HFFc6 (cell line): ENCODE measurements at regions not wholly inside any gene's neighbourhood (a gene's known extent, or its start where the extent isn't known, plus 50 kb on each side); places are given as distances from the start of the nearest gene placed in this dataset.
A peak's percentile ranks its signal among the peaks of the same experiment; 100 is the strongest.
"Not testable (repeated sequence)": the region's sequence is repeated elsewhere in the genome, so short reads cannot be mapped to it uniquely, and the experiment has no call there.

Experiments used
- DNase-seq: peaks from one replicate; pipeline ENCODE4 v3.0.0-alpha.2; 2018
- H3K27ac Mint-ChIP-seq: 2 replicates; pipeline ENCODE4 v1.8.0; 2020; ENCODE audit warnings: mild to moderate bottlenecking, mixed read lengths
- H3K27me3 Mint-ChIP-seq: 2 replicates; pipeline ENCODE4 v1.8.0; 2021; ENCODE audit warnings: mild to moderate bottlenecking, moderate library complexity, mixed read lengths; ENCODE audit not compliant: insufficient read depth
- H3K36me3 Mint-ChIP-seq: 2 replicates; pipeline ENCODE4 v1.8.0; 2021; ENCODE audit warnings: low read depth, mixed read lengths
- H3K4me1 Mint-ChIP-seq: 2 replicates; pipeline ENCODE4 v1.8.0; 2020; ENCODE audit warnings: low read depth, mixed read lengths
- H3K4me3 Mint-ChIP-seq: 2 replicates; pipeline ENCODE4 v1.8.0; 2020; ENCODE audit warnings: mild to moderate bottlenecking, moderate library complexity, mixed read lengths
- H3K9me3 Mint-ChIP-seq: 2 replicates; pipeline ENCODE4 v1.8.0; 2020; ENCODE audit warnings: mild to moderate bottlenecking, mixed read lengths
- TF ChIP-seq, protein P1 (sequence below): fragments of 200-600 bp; sonication (generic); IDR thresholded peaks from 2 replicates; pipeline ENCODE4 v1.5.0; 2021; ENCODE audit warnings: antibody characterized with exemption, mild to moderate bottlenecking

DNA sequence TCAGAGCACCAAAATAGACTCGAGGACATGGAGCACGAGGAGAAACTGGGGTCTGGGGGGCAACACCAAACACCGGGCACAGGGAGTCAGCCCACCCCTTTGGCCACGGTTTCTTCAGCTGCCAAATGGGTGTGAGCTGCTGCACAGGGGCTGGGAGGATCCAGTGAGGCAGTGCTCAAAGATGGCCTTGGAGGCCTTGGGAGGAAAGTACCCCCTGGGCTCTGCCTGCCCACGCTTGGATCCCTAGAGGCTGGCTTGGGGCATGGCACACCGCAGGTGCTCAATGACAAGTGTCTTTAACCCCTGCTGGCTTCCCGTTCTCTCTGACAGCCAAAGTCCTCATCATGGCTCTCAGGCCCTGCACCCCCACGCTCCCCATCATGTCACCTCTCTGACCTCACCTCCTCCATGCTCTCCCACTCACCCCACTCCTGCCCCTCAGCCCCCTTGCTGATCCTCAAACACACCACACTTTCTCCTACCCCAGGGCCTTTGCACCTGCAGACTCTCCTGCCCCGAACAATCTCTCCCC is 190.3 kb downstream of the ANKRD60 start:
- TF ChIP-seq, protein P1, sequence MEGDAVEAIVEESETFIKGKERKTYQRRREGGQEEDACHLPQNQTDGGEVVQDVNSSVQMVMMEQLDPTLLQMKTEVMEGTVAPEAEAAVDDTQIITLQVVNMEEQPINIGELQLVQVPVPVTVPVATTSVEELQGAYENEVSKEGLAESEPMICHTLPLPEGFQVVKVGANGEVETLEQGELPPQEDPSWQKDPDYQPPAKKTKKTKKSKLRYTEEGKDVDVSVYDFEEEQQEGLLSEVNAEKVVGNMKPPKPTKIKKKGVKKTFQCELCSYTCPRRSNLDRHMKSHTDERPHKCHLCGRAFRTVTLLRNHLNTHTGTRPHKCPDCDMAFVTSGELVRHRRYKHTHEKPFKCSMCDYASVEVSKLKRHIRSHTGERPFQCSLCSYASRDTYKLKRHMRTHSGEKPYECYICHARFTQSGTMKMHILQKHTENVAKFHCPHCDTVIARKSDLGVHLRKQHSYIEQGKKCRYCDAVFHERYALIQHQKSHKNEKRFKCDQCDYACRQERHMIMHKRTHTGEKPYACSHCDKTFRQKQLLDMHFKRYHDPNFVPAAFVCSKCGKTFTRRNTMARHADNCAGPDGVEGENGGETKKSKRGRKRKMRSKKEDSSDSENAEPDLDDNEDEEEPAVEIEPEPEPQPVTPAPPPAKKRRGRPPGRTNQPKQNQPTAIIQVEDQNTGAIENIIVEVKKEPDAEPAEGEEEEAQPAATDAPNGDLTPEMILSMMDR = no peak
- peaks cover 25% of the 10 kb centered on the region for H3K27me3 Mint-ChIP-seq

DNA sequence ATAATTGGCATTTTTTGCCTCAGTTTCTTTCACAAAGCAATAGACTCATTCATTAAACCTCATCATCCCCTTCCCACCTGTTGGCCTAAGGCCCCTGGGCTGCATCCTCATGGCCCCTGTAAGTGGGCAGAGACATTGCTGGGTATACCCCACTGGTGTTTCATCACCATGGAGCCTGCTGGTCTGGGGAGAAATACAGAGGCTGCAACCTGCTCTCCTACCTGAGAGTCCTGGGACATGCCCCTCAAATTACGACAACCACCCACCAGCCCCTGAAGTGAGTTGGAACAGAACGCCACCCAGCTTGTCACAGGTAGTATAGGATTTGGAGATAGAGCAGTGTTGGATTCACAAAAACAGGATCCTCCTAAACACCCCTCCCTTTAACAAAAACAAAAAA is 190.8 kb downstream of the ANKRD60 start:
- Mint-ChIP-seq H3K4me3 (no peak overlapping the region), H3K27me3 (peaks cover 27% of the 10 kb centered on the region), H3K9me3 (no peaks in the 10 kb centered on the region), H3K4me1 (no peaks in the 10 kb centered on the region), H3K27ac (no peak overlapping the region), H3K36me3 (no peaks in the 10 kb centered on the region)
- no peak for DNase-seq
- TF ChIP-seq, protein P1 = no peak

More for the DNA sequence above, 190.3 kb downstream of the ANKRD60 start:
- Mint-ChIP-seq H3K4me3 (no peak overlapping the region), H3K4me1 (no peaks in the 10 kb centered on the region), H3K27ac (no peak overlapping the region), H3K9me3 (no peaks in the 10 kb centered on the region), H3K36me3 (no peaks in the 10 kb centered on the region)
- no peak for DNase-seq

DNA sequence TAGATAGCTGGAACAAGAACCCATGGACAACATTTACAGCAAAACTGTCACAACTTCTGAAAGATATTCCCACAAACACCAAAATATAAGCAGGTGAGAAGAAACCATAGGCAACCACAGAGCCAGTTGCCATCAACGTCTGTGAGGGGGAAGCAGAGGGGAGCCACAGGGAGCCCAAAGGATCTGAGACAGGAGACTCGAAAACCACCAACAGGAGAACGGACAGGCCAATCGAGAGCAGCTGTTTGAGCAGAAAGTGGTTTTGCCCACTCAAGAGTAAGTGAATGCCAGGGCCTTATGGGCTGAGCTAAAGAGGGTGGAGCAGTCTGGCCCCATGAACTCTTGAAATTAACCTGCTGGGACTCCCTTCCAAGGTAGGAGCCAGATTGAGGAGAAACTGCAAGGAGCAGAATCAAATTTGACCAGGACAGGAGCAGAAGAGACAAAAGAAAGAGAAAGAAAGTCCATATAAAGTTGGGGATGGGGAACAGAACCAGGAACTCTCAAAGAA is 195.4 kb downstream of the ANKRD60 start:
- peaks cover 12% of the 10 kb centered on the region for H3K27me3 Mint-ChIP-seq

DNA sequence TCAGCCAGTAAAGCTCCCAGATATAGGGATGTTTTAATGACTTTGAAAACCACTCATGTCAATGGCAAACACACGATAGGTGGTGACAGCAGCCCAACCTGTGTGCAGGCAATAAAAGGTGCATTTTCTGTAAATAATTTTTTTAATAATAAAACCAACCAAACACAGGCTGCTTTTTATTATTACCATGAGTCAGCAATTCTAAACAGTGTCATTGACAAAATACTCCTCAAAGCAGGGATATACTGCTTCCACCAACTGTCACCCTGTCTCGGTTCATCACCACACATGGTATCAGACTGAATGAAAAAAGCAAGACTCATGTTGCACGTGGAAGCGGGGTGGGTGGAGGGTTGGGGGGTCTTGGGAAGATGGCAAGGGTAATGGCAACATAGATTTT is 195.9 kb downstream of the ANKRD60 start:
- TF ChIP-seq, protein P1 = no peak
- H3K36me3 Mint-ChIP-seq = no peaks in the 10 kb centered on the region
- H3K9me3 Mint-ChIP-seq = no peaks in the 10 kb centered on the region
- no peaks in the 10 kb centered on the region for H3K4me1 Mint-ChIP-seq
- no peak for DNase-seq
- no peak overlapping the region for H3K4me3 Mint-ChIP-seq
- H3K27me3 Mint-ChIP-seq = peaks cover 12% of the 10 kb centered on the region
- H3K27ac Mint-ChIP-seq = no peak overlapping the region

More for the DNA sequence above, 195.4 kb downstream of the ANKRD60 start:
- Mint-ChIP-seq H3K36me3 (no peaks in the 10 kb centered on the region), H3K4me1 (no peaks in the 10 kb centered on the region), H3K4me3 (no peak overlapping the region), H3K9me3 (no peaks in the 10 kb centered on the region), H3K27ac (no peak overlapping the region)
- TF ChIP-seq, protein P1 = no peak
- DNase-seq = no peak

DNA sequence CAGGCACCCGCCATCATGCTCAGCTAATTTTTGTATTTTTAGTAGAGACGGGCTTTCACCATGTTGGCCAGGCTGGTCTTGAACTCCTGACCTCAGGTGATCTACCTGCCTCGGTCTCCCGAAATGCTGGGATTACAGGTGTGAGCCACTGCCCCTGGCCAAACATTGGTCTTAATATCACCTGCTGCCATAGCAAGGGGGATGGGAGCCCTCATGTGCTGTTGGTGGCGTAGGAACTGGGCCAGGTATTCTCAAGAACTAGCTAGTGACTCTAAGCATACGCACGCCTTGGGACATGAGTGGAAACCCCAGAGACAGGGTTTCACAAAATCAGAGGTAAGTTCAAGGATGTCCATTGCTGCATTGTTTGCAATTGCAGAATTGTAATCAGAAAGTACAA is 197.1 kb downstream of the ANKRD60 start:
- H3K36me3 Mint-ChIP-seq, H3K27me3 Mint-ChIP-seq, H3K9me3 Mint-ChIP-seq, H3K27ac Mint-ChIP-seq, DNase-seq, H3K4me1 Mint-ChIP-seq, H3K4me3 Mint-ChIP-seq: not testable (repeated sequence)

DNA sequence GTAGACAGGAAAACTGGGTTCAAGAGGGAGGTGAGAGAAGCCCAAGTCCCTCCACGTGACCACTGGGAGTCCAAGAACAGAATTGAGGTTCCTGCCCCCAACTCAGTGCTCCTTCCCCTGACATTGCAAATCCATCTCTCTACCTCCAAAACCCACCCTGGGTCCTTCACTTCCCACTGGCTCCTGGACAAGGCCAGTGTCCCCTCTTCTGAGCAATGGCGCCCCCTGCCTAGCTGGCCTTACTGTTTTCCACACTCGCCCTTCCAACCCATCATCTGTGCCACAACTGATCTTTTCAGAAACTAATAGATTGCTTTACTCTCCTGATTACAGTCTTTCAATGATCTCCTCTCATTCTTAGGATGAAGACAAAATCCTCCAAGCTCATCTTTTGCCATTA is 200.3 kb downstream of the ANKRD60 start:
- no peaks in the 10 kb centered on the region; the same call in 1 of the 2 replicates for H3K4me1 Mint-ChIP-seq
- TF ChIP-seq, protein P1 = peak; percentile 49

More for the DNA sequence above, 200.3 kb downstream of the ANKRD60 start:
- Mint-ChIP-seq H3K4me3 (no peak overlapping the region), H3K9me3 (no peaks in the 10 kb centered on the region), H3K27me3 (peaks cover 9% of the 10 kb centered on the region), H3K36me3 (no peaks in the 10 kb centered on the region), H3K27ac (no peak overlapping the region)
- no peak for DNase-seq
